Esophagus squamous epithelium (tissue), 4 donors: ENCODE measurements at regions not wholly inside any gene's neighbourhood (a gene's known extent, or its start where the extent isn't known, plus 50 kb on each side); places are given as distances from the start of the nearest gene placed in this dataset.

Experiments used
- POLR2A ChIP-seq, 4 donors: fragments of 450-650 bp; IDR thresholded peaks; one replicate each; pipeline ENCODE4 v1.6.1; 2017; ENCODE audit warnings: antibody characterized with exemption in 4 of 4, mild to moderate bottlenecking in 4 of 4, moderate library complexity in 3 of 4
- TF ChIP-seq, protein P1 (sequence below), 6 experiments: fragments of 450-650 bp in 4 of 6; fragments of 200-600 bp in 2 of 6; sonication (generic) in 2 of 6; IDR thresholded peaks; one replicate each; pipeline ENCODE4 v1.5.1; 2016 to 2019; ENCODE audit warnings: antibody characterized with exemption in 6 of 6, mild to moderate bottlenecking in 4 of 6, moderate library complexity in 4 of 6

DNA sequence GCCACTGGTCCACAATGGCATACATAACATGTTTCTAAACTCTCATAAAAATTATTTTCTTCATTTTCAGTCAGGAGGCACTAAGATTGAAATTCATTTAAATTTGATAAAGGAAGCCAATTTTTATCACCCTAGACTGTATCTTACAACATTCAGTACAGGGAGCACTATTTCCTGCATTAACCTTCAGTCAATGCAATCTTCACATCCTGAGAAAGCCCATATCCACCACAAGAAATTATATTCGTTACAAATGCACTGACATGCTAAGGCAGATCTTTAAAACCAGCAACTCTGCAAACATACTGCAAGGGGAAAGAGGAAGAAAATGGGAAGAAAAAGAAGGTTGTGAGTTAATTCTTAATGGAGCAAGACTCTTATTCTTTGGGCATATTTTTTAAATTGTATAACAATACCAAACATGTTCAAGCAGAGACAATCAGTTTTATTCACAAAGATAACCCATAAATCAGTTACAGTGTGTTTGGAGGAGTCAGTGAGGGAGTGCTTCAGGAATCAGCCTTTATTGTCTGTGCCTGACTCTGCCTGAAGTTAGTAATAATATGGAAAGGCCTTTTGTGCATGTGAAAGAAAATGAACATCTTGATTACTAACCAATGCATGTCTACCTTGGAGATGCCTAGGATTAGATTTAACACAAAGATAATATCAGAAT lies 370.1 kb downstream of the FBXO15 start:
- TF ChIP-seq, protein P1, sequence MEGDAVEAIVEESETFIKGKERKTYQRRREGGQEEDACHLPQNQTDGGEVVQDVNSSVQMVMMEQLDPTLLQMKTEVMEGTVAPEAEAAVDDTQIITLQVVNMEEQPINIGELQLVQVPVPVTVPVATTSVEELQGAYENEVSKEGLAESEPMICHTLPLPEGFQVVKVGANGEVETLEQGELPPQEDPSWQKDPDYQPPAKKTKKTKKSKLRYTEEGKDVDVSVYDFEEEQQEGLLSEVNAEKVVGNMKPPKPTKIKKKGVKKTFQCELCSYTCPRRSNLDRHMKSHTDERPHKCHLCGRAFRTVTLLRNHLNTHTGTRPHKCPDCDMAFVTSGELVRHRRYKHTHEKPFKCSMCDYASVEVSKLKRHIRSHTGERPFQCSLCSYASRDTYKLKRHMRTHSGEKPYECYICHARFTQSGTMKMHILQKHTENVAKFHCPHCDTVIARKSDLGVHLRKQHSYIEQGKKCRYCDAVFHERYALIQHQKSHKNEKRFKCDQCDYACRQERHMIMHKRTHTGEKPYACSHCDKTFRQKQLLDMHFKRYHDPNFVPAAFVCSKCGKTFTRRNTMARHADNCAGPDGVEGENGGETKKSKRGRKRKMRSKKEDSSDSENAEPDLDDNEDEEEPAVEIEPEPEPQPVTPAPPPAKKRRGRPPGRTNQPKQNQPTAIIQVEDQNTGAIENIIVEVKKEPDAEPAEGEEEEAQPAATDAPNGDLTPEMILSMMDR (IDR thresholded peaks at IDR 0.05), result no peak
- TF ChIP-seq POLR2A (IDR thresholded peaks at IDR 0.05), result no peak
